ENCODE measurements at regions not wholly inside any gene's neighbourhood (a gene's known extent, or its start where the extent isn't known, plus 50 kb on each side); places are given as distances from the start of the nearest gene placed in this dataset.
"Not testable (repeated sequence)": the region's sequence is repeated elsewhere in the genome, so short reads cannot be mapped to it uniquely, and the experiment has no call there.

DNA sequence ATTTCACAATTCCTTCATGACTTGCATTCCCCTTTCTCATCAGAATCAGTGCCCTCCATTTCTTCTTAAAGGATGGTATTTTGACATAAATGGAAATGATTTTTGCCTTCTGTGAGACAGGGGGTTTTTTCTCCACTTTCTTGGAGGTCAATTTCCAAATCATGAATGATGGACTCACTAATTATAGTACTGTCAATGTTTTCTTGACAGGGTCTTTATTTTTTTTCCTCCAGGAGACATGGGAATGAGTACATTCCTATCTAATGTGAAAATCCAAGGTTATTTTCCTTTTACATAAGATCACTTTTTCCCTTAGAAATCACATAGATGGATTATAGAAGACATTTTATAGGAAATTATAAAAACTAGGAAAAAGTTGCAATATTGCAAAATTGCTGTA lies 141.7 kb downstream of the SPATA31A6 start:
- TF ChIP-seq, protein P1, sequence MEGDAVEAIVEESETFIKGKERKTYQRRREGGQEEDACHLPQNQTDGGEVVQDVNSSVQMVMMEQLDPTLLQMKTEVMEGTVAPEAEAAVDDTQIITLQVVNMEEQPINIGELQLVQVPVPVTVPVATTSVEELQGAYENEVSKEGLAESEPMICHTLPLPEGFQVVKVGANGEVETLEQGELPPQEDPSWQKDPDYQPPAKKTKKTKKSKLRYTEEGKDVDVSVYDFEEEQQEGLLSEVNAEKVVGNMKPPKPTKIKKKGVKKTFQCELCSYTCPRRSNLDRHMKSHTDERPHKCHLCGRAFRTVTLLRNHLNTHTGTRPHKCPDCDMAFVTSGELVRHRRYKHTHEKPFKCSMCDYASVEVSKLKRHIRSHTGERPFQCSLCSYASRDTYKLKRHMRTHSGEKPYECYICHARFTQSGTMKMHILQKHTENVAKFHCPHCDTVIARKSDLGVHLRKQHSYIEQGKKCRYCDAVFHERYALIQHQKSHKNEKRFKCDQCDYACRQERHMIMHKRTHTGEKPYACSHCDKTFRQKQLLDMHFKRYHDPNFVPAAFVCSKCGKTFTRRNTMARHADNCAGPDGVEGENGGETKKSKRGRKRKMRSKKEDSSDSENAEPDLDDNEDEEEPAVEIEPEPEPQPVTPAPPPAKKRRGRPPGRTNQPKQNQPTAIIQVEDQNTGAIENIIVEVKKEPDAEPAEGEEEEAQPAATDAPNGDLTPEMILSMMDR (IDR thresholded peaks at IDR 0.05): not testable (repeated sequence)
- TF ChIP-seq POLR2A (IDR thresholded peaks at IDR 0.05): not testable (repeated sequence)

Data from Peyer's patch (tissue), 4 donors.